IPS DF 6.9 (cell line): ENCODE measurements at regions not wholly inside any gene's neighbourhood (a gene's known extent, or its start where the extent isn't known, plus 50 kb on each side); places are given as distances from the start of the nearest gene placed in this dataset.

ENCODE experiments used
- DNase-seq: peaks from one replicate; pipeline ENCODE4 v3.0.0-alpha.2; 2013; ENCODE audit warnings: low read depth, low spot score
- H3K27ac ChIP-seq: one replicate; pipeline ENCODE4 v1.5.1; 2013; ENCODE audit warnings: low read length, control low read depth
- H3K27me3 ChIP-seq: 2 replicates; pipeline ENCODE4 v1.6.1; 2013; ENCODE audit warnings: mild to moderate bottlenecking, low read length; ENCODE audit not compliant: control insufficient read depth, insufficient read depth
- H3K36me3 ChIP-seq: 2 replicates; pipeline ENCODE4 v1.6.1; 2013; ENCODE audit warnings: low read length; ENCODE audit not compliant: control insufficient read depth, insufficient read depth
- H3K4me1 ChIP-seq: 2 replicates; pipeline ENCODE4 v1.6.1; 2013; ENCODE audit warnings: low read length; ENCODE audit not compliant: control insufficient read depth, insufficient read depth
- H3K4me3 ChIP-seq: 2 replicates; pipeline ENCODE4 v1.5.1; 2013; ENCODE audit warnings: mild to moderate bottlenecking, low read length
- H3K9me3 ChIP-seq: 2 replicates; pipeline ENCODE4 v1.6.1; 2013; ENCODE audit warnings: low read length, inconsistent platforms; ENCODE audit not compliant: control insufficient read depth, insufficient read depth
- WGBS: extraction: QIAGEN DNeasy Blood & Tissue Kit; methylation state at CpG from one replicate; pipeline ENCODE4 v1.1.7; 2013; ENCODE audit warnings: mixed read lengths, missing lambda C conversion rate; ENCODE audit not compliant: insufficient read length, insufficient coverage; 5-methylcytosine and 5-hydroxymethylcytosine counted together

- DNase-seq, result no peak
- no CpG with 5 or more reads among the region's 3 CpGs for WGBS
- H3K36me3 ChIP-seq, result no peaks in the 10 kb centered on the region
- no peaks in the 10 kb centered on the region for H3K27me3 ChIP-seq
- H3K4me1 ChIP-seq, result no peaks in the 10 kb centered on the region
- H3K9me3 ChIP-seq, result no peaks in the 10 kb centered on the region
- no peak overlapping the region for H3K27ac ChIP-seq
- no peak overlapping the region for H3K4me3 ChIP-seq
Measured at GRCh38 chr7:18117482-18117881, 89.8 kb upstream of the PRPS1L1 start.

GRCh38 chr7:18119985-18120384, 92.3 kb upstream of the PRPS1L1 start:
- H3K27ac ChIP-seq, result no peak overlapping the region
- no peaks in the 10 kb centered on the region for H3K27me3 ChIP-seq
- DNase-seq, result no peak
- H3K9me3 ChIP-seq, result no peaks in the 10 kb centered on the region
- H3K4me3 ChIP-seq, result no peak overlapping the region
- H3K4me1 ChIP-seq, result no peaks in the 10 kb centered on the region
- H3K36me3 ChIP-seq, result no peaks in the 10 kb centered on the region

GRCh38 chr7:18123508-18124239, 96.0 kb upstream of the PRPS1L1 start:
- no peaks in the 10 kb centered on the region for H3K9me3 ChIP-seq
- no peak overlapping the region for H3K27ac ChIP-seq
- H3K27me3 ChIP-seq, result no peaks in the 10 kb centered on the region
- no peaks in the 10 kb centered on the region for H3K4me1 ChIP-seq
- H3K36me3 ChIP-seq, result no peaks in the 10 kb centered on the region
- H3K4me3 ChIP-seq, result no peak overlapping the region
- no peak for DNase-seq
- WGBS, result no CpG with 5 or more reads among the region's 2 CpGs

GRCh38 chr7:18125476-18125875, 97.8 kb upstream of the PRPS1L1 start:
- no peak for DNase-seq
- Histone ChIP-seq H3K27ac (no peak overlapping the region), H3K4me1 (no peaks in the 10 kb centered on the region), H3K27me3 (no peaks in the 10 kb centered on the region), H3K36me3 (no peaks in the 10 kb centered on the region), H3K4me3 (no peak overlapping the region), H3K9me3 (no peaks in the 10 kb centered on the region)
- WGBS, result no CpG with 5 or more reads among the region's 2 CpGs

- no CpG with 5 or more reads among the region's 2 CpGs for WGBS
Measured at GRCh38 chr7:18126281-18126680, 98.6 kb upstream of the PRPS1L1 start.

GRCh38 chr7:18128846-18129245, 101.2 kb upstream of the PRPS1L1 start:
- no peak for DNase-seq
- Histone ChIP-seq H3K27me3 (no peaks in the 10 kb centered on the region), H3K4me3 (no peak overlapping the region), H3K4me1 (no peaks in the 10 kb centered on the region), H3K9me3 (no peaks in the 10 kb centered on the region), H3K36me3 (no peaks in the 10 kb centered on the region), H3K27ac (no peak overlapping the region)
- WGBS, result no CpG with 5 or more reads among the region's 3 CpGs

More at GRCh38 chr7:18126281-18126680, 98.6 kb upstream of the PRPS1L1 start:
- Histone ChIP-seq H3K36me3 (no peaks in the 10 kb centered on the region), H3K27me3 (no peaks in the 10 kb centered on the region), H3K4me3 (no peak overlapping the region), H3K27ac (no peak overlapping the region), H3K9me3 (no peaks in the 10 kb centered on the region), H3K4me1 (no peaks in the 10 kb centered on the region)
- DNase-seq, result no peak

- H3K27me3 ChIP-seq, result no peaks in the 10 kb centered on the region
- no peaks in the 10 kb centered on the region for H3K4me1 ChIP-seq
- H3K9me3 ChIP-seq, result no peaks in the 10 kb centered on the region
- no peaks in the 10 kb centered on the region for H3K36me3 ChIP-seq
- DNase-seq, result no peak
- H3K4me3 ChIP-seq, result no peak overlapping the region
- no peak overlapping the region for H3K27ac ChIP-seq
Measured at GRCh38 chr7:18132811-18133210, 105.2 kb upstream of the PRPS1L1 start.

- H3K27me3 ChIP-seq, result no peaks in the 10 kb centered on the region
- no peaks in the 10 kb centered on the region for H3K36me3 ChIP-seq
- no peak overlapping the region for H3K4me3 ChIP-seq
- no peak overlapping the region for H3K27ac ChIP-seq
- no peaks in the 10 kb centered on the region for H3K9me3 ChIP-seq
- no CpG with 5 or more reads among the region's 3 CpGs for WGBS
- DNase-seq, result no peak
- no peaks in the 10 kb centered on the region for H3K4me1 ChIP-seq
Measured at GRCh38 chr7:18133921-18134320, 106.3 kb upstream of the PRPS1L1 start.

GRCh38 chr7:18140943-18141342, 113.3 kb upstream of the PRPS1L1 start:
- Histone ChIP-seq H3K36me3 (no peaks in the 10 kb centered on the region), H3K27me3 (no peaks in the 10 kb centered on the region), H3K27ac (no peak overlapping the region), H3K4me1 (no peaks in the 10 kb centered on the region), H3K4me3 (no peak overlapping the region), H3K9me3 (no peaks in the 10 kb centered on the region)
- no peak for DNase-seq

GRCh38 chr7:18144166-18144565, 116.5 kb upstream of the PRPS1L1 start:
- no peaks in the 10 kb centered on the region for H3K4me1 ChIP-seq
- H3K27me3 ChIP-seq, result no peaks in the 10 kb centered on the region
- no CpG with 5 or more reads among the region's 1 CpG for WGBS
- DNase-seq, result no peak
- no peak overlapping the region for H3K27ac ChIP-seq
- H3K36me3 ChIP-seq, result no peaks in the 10 kb centered on the region
- H3K9me3 ChIP-seq, result no peaks in the 10 kb centered on the region
- H3K4me3 ChIP-seq, result no peak overlapping the region

GRCh38 chr7:18145160-18145559, 117.5 kb upstream of the PRPS1L1 start:
- DNase-seq, result no peak
- Histone ChIP-seq H3K4me1 (no peaks in the 10 kb centered on the region), H3K9me3 (no peaks in the 10 kb centered on the region), H3K27ac (no peak overlapping the region), H3K4me3 (no peak overlapping the region), H3K36me3 (no peaks in the 10 kb centered on the region), H3K27me3 (no peaks in the 10 kb centered on the region)
